GM21528 (cell line): ENCODE measurements at regions not wholly inside any gene's neighbourhood (a gene's known extent, or its start where the extent isn't known, plus 50 kb on each side); places are given as distances from the start of the nearest gene placed in this dataset.

Source experiments
- ATAC-seq: cut with Tn5 transposase; IDR thresholded peaks from one replicate; pipeline ENCODE4 v1.9.1; 2021; ENCODE audit warnings: mild to moderate bottlenecking, moderate library complexity; ENCODE audit not compliant: unreplicated experiment, low FRiP score

DNA sequence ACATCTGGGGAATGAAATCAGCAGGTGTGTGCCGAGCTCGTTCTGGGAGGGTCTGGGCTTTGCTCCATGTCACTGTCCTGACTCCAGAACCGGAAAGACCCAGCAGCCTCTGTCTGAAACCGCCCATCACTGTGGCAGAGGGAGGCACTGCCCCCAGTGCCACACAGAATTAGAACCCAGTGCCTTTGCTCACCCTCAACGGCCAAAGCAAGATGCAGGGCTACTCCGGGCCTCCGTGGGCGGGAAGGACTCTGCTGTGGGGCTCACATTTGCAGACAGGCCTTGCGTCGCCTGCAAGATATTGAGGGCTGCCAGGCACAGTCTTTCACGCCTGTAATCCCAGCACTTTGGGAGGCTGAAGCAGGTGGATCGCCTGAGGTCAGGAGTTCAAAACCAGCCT, 219.2 kb upstream of the PPP2R2D start:
- ATAC-seq: no peak

DNA sequence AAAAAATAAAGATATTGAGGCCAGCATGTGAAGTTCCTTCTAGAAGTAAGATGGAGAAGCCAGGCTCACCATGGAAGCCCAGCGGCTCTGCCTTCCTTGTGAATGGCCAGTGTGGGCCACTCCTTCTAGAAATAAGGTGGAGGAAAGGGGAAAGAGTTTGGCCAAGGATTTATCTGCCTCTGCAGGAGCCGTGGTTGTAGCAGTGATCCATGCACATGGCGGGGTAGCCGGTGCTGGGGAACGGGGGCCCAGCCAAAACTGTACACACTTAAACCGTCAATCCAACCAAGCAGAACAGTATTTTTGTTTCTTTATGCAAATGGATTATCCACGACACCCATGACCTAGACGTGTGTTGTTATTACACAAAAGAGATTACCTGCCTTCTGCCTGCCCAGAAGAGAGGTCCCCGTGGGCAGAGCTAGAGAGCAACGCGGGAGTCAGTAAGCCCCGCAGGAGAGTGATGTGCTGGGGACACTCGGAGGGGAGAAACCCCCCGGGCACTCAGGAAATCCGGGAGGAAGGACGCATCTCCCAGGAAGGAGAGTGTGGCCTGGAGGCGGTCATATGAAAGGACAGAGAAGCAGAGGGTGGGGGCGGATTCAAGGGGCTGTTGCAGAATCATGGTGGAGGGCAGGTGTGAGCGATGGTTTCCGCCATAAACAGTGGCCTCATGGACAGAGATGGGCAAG, 218.4 kb upstream of the PPP2R2D start:
- no peak for ATAC-seq

DNA sequence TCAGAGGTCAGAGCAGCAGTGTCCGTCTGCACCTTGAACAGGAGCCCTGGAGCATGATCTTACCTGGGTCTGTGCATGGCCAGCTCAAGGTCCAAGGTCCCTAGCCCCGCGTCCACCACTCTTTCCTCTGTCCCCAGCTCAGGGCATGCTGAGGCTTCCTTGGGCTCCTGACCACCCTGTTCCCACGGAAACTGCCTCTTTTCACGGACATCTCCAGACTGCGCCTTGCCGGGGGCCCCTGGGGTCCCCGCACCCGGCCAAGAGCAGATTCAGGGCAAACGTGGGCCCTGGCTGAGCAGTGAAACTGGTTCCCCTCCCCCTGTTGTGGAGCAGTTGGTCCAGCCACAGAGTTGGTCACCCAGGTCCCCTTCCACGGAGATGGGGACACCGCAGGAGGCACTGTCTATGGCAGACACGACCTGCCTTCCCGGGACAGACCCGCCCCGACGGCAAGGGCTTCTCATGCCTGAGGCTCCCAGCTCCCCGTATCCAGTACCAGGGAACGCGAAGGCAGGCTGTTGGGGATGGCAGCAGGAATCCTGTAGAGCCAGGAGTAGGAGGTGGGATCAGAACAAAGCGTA, 217.4 kb upstream of the PPP2R2D start:
- ATAC-seq: no peak

- no peak for ATAC-seq
Observed at GRCh38 chr10:131683941-131684340, 216.9 kb upstream of the PPP2R2D start.

DNA sequence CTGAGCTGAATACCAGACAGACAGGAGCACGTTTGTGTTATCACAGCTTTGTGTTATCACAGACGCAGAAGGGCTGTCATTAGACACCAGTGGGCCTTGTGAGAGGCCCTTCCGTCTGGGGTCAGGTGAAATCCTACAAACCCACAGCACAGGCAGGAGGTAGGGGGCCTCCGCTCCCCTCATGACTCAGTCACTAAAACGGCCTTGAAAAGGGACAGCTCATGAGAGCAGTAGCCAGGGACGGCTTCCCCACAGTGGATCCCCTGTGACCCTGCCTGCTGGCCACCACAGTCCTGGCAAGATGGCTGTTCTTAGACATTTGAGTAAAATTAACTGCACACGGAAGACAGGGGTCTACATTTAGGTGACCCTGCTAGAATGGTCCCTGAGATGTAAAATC, 215.8 kb upstream of the PPP2R2D start:
- ATAC-seq: no peak

DNA sequence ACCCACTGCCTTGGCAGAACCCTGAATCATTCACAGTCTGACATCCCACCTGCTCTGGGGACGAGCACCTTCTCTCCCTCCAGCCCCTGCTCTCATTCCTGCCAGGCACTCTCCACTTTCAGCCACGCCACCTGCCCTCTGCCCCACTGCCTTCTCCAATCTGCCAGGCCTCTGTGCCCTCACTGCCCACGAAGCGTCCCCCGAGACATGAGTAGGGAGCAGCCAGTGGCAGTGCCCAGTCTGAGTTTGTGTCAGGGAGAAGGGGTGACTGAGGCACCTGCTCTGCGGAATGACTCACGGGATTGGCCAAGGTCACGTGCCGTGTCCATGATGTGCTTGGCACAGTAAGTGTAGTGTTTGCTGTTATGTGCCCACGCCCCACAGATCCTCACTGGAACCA, 215.2 kb upstream of the PPP2R2D start:
- no peak for ATAC-seq

DNA sequence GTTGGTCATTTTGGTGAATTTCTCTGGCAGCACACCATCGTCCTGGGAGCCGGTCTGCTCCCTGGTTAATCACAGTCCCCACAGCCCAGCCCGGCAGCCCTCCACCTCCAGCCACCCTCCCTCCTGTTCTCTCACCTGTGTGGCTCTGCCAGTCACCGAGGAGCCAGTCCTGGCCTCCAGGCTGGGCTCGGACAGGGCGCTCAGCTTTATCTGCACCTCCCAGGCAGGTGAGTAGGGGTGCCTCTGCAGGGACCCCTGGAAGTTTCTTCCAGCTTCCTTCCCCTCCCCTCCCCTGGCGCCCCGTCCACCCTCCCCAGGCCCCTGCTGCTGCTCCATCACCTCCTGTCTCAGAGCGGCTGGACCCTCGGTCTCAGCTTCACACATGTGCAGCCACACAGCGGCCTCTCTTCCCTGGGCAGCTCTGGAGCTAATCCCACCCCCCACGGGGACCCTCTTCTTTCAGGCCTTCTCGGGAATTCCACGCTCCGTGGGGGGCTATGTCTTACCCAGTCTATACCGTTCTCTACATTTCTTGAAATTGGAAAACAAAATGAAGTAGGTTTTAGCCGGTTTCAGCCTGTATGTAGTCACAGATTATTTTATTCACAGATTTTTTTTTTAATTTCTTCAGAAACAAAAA, 213.9 kb upstream of the PPP2R2D start:
- no peak for ATAC-seq

DNA sequence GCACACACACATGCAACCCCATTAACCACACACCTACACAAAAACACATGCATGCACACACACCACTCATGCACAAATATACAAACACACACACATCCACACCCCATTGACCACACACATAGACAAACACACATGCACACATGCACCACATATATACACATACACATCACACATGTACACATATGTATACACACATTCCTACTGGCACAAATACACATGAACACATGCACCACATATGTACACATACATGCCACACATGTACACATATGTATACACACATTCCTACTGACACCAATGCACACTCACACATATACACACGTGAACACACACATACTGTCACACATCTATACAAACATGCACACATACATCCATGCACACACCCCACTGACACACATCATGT, 212.5 kb upstream of the PPP2R2D start:
- ATAC-seq: no peak

DNA sequence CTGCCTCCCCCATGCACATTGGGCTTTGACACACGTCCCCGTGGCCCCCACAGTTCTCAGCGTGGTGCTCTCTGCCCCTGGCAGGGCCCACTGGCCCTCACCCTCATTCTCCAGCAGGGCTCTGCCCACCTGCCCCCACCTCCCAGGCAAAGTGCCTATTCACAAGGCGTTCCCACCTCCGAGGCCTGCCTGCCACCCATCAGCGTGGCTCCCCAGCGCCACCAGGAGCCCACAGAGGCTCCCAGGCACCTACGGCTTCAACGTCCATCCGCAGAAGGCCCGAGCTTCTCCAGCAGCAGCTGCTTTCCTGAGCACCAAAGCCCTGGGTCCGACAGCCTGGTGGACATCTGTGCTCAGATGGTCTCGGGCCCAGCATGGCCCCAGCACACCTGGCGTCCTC, 211.8 kb upstream of the PPP2R2D start:
- no peak for ATAC-seq

GRCh38 chr10:131689486-131689885, 211.3 kb upstream of the PPP2R2D start:
- no peak for ATAC-seq

DNA sequence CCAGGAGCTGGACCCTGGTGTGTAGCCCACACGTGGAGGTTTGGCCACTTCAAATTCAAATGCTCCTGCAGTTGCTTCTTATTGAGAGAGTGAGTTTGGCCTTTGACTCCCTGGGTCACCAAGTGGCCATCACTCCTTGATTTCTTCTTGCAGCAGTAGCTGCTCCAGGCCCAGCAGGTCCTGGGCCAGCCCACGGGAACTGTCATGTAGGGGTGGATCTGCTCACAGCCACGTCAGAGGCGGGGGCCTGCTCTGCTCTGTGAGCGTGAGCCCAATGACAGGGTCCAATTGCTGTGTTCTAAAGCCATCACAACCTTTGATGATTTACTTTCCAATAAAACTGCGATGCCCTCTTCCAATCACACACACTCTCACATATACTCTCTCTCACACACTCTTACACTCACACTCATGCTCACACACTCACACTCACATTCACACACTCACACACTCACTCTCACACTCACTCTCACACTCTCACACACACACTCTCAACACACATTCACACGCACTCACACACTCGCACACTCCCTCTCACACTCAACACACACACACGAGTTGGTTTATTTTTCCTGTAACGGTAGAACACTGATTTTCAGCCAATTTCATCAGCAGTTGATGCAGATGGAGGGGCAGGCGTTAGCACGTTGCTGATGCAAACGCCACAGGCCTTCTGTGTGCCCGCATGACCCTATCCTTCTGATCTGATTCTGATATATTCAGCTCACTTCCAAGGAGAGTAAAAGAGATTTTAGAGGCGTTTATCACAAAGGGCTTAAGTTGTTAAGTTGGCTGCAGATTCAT, 210.7 kb upstream of the PPP2R2D start:
- ATAC-seq: no peak

GRCh38 chr10:131690805-131691239, 210.0 kb upstream of the PPP2R2D start:
- no peak for ATAC-seq

DNA sequence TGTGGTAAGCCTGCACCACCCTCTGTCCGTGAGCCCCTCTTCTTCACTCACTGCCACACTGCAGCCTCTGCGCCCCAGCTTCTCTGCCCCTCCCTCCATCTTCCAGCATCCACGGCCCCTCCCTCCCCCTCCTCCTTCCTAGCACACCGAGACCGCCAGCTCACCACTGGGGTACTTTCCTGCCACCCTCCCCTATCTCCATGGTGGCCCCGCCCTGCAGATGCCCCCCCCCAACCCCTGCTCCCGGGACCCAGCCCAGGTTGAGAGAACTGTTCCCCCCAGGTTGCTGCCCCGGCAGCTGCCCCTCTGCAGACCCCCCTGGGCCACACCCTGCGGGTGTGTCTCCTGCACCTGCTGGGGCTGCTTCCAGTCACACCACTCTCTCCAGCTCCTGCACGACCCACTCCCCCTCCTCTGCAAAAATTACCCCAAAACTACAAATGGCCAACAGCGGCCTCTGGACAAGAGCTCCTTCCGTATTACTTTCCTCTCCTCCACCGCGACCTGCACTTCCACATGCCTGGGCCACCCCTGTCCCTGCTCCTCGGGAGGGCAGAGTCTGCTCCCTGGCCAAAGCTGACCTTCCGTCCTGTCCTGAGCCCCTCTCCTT, 209.2 kb upstream of the PPP2R2D start:
- ATAC-seq: no peak

GRCh38 chr10:131692176-131692575, 208.6 kb upstream of the PPP2R2D start:
- ATAC-seq: no peak

DNA sequence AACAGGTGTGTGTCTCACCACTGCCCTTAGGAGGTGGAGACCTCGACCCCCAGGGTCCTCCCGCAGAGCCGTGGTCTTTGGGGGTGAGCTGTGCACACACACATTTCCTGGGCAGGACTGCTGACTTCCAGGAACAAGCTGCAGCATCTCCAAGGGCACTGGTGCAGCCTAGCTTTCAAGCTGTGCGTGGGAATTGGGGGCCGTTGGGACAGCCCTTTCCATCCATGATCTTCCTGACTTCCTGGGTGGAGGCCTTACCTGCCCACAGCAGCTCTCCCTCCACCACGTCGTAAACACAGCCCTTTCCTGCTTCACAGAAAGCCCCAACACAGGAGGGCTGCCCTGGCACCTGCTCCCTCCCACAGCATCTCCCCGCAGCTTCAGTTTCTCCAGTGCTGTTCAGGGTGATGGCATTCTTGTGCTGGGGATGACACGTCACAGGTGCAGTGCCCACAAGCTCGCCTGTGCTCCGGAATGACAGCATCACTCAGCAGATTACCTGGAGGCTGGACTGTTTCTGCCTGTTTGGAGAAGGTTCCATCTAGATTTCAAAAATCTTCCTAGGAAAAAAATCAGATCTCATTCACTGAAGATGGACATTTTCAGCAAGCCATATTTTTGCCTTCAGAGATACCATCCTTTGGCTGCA, 208.0 kb upstream of the PPP2R2D start:
- ATAC-seq: no peak

- no peak for ATAC-seq
Observed at GRCh38 chr10:131693766-131694165, 207.0 kb upstream of the PPP2R2D start.

DNA sequence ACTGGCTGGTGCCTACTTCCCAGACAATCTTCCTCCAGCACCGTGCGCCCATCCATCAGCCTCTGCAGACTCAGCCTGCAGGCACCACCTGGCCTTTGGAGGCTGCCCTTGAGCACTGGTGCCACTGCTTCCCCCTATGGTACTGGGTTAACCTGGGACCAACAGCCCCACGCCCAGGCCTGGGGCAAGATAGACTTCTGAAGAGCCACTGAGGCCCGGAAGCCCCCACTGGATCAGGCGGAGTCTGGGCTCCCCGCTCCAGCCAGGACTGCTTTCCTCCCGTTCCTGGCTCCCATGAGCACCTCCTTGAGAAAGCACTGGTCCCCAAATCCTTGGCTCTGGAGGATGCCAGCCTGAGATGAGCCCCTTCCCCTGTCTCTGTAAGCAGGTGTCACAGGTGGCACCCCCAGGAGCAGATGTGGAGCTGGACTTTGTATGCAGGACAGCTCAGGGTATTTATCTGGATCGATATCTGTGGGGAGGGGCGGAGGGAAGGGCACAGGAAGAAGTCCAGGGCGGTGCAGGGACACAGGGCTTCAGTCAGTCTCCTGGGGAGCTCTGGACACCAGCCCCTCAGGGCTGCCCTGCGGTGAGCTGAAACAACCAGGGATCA, 206.5 kb upstream of the PPP2R2D start:
- ATAC-seq: no peak

DNA sequence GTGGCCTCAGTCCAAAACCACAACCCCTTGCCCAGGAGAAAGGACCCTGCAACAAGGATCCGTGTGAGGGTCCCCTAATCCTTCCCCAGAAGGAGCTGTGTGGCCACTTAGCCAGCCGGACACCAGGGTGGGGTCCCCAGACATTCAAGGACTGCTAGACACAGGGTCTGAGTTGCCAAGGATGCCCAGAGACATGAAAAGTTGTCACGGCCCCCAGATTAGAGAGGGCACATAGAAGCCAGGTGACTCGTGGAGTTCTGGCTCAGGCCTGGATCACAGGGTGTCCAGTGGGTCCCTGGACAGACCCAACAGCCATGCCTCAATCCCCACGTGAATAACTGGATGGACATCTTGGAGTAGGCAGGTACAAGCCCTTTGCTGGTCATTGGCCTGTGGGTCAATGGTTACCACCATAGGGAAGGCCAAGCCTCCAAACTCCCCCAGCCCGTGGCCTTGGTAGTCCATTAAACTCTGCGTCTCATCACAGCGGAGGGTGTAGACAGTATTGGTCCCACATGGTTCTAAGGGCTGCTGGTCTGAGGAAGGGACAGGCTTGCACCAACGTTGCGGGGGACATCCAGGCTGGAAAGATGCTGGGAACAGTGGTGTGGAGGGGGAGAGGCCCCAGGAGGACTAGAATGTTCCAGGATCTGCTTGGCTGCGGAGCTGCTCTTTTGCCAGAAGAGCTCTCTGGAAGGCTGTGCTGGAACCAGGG, 205.9 kb upstream of the PPP2R2D start:
- ATAC-seq: no peak

GRCh38 chr10:131695496-131696165, 205.2 kb upstream of the PPP2R2D start:
- ATAC-seq: no peak
